ENCODE measurements at regions not wholly inside any gene's neighbourhood (a gene's known extent, or its start where the extent isn't known, plus 50 kb on each side); places are given as distances from the start of the nearest gene placed in this dataset.

DNA sequence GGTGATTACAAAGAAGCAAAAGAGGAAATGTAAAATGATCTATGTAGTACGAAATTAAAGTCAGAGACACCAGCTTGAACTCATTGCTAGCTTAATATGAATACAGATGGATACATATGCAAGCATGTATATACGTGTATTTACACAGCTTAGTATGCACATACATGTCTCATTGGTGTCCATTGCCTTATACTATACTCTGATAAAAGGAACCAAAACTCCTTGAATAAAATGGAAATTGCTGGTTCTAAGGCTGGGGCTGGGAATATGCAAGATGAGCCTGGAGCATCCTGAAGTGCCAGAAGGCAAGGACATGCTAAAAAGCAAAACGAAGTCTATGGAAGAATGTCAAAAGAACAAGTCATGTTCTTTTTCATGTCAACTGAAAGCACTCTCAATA is 1424.4 kb upstream of the SLC39A10 start:
- Histone ChIP-seq H3K79me2 (ENCODE audit: insufficient read depth, low read length) (no peaks in the 10 kb centered on the region), H3K9me3 (ENCODE audit: insufficient read depth, low read depth, low read length) (no peaks in the 10 kb centered on the region), H3K4me3 (ENCODE audit: insufficient read depth, low read depth, low read length) (no peak overlapping the region), H3K4me2 (ENCODE audit: low read length) (no peak overlapping the region), H3K4me1 (ENCODE audit: insufficient read depth, low read length) (no peaks in the 10 kb centered on the region), H3K27ac (ENCODE audit: low read depth, low read length) (no peak overlapping the region), H3K36me3 (ENCODE audit: insufficient read depth, low read length) (no peaks in the 10 kb centered on the region), H3K9ac (ENCODE audit: low read length) (no peak overlapping the region), H2AFZ (ENCODE audit: low read depth, low read length) (no peak overlapping the region), H4K20me1 (ENCODE audit: insufficient read depth, low read length) (no peaks in the 10 kb centered on the region), H3K27me3 (ENCODE audit: insufficient read depth, low read length) (no peaks in the 10 kb centered on the region)
- TF ChIP-seq EZH2 (IDR thresholded peaks at IDR 0.05; ENCODE audit: insufficient read depth, low read length): no peak
- TF ChIP-seq, protein P1, sequence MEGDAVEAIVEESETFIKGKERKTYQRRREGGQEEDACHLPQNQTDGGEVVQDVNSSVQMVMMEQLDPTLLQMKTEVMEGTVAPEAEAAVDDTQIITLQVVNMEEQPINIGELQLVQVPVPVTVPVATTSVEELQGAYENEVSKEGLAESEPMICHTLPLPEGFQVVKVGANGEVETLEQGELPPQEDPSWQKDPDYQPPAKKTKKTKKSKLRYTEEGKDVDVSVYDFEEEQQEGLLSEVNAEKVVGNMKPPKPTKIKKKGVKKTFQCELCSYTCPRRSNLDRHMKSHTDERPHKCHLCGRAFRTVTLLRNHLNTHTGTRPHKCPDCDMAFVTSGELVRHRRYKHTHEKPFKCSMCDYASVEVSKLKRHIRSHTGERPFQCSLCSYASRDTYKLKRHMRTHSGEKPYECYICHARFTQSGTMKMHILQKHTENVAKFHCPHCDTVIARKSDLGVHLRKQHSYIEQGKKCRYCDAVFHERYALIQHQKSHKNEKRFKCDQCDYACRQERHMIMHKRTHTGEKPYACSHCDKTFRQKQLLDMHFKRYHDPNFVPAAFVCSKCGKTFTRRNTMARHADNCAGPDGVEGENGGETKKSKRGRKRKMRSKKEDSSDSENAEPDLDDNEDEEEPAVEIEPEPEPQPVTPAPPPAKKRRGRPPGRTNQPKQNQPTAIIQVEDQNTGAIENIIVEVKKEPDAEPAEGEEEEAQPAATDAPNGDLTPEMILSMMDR (IDR thresholded peaks at IDR 0.05; ENCODE audit: insufficient read depth, low read depth, low read length): no peak
- Mint-ChIP-seq H3K36me3 (ENCODE audit: low read depth, unreplicated experiment) (no peaks in the 10 kb centered on the region), H3K9me3 (ENCODE audit: unreplicated experiment) (no peaks in the 10 kb centered on the region), H3K4me1 (ENCODE audit: low read depth, unreplicated experiment) (no peaks in the 10 kb centered on the region), H3K4me3 (ENCODE audit: unreplicated experiment) (no peak overlapping the region), H3K27ac (ENCODE audit: unreplicated experiment) (no peak overlapping the region), H3K27me3 (ENCODE audit: low read depth, unreplicated experiment) (no peaks in the 10 kb centered on the region)
- no peak for FAIRE-seq
- no peak for DNase-seq (ENCODE audit: low read depth)

DNA sequence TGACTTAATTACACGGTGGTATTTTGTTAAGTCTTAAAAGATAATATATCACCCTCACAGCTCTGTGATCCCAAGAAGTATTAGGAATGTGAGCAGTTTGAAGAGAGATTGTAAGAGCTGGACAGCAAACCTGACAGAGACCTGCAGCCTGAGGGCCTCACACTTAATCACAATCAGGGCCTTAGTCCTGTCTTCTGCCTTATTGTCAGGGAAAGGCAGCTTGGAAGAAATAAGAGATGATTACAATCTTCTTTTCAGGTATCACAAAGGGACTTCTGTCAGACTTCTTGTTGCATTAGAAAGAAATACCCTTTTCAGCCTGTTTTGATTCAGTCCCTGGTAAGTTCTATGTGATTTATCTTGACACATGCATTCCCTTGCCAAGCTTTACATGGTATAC is 1433.8 kb upstream of the SLC39A10 start:
- H3K4me2 ChIP-seq (ENCODE audit: low read length): no peak overlapping the region
- no peaks in the 10 kb centered on the region for H3K27me3 ChIP-seq (ENCODE audit: insufficient read depth, low read length)
- no peak overlapping the region for H3K4me3 Mint-ChIP-seq (ENCODE audit: unreplicated experiment)
- H3K36me3 ChIP-seq (ENCODE audit: insufficient read depth, low read length): no peaks in the 10 kb centered on the region
- no peak overlapping the region for H3K9ac ChIP-seq (ENCODE audit: low read length)
- H4K20me1 ChIP-seq (ENCODE audit: insufficient read depth, low read length): no peaks in the 10 kb centered on the region
- H3K9me3 ChIP-seq (ENCODE audit: insufficient read depth, low read depth, low read length): no peaks in the 10 kb centered on the region
- H3K27ac Mint-ChIP-seq (ENCODE audit: unreplicated experiment): no peak overlapping the region
- no peaks in the 10 kb centered on the region for H3K9me3 Mint-ChIP-seq (ENCODE audit: unreplicated experiment)
- H3K79me2 ChIP-seq (ENCODE audit: insufficient read depth, low read length): no peaks in the 10 kb centered on the region
- TF ChIP-seq EZH2 (IDR thresholded peaks at IDR 0.05; ENCODE audit: insufficient read depth, low read length): no peak
- TF ChIP-seq, protein P1 (IDR thresholded peaks at IDR 0.05; ENCODE audit: insufficient read depth, low read depth, low read length): no peak
- no peaks in the 10 kb centered on the region for H3K4me1 Mint-ChIP-seq (ENCODE audit: low read depth, unreplicated experiment)
- no peak for FAIRE-seq
- no peaks in the 10 kb centered on the region for H3K36me3 Mint-ChIP-seq (ENCODE audit: low read depth, unreplicated experiment)
- no peak overlapping the region for H3K27ac ChIP-seq (ENCODE audit: low read depth, low read length)
- H3K27me3 Mint-ChIP-seq (ENCODE audit: low read depth, unreplicated experiment): no peaks in the 10 kb centered on the region
- no peak overlapping the region for H3K4me3 ChIP-seq (ENCODE audit: insufficient read depth, low read depth, low read length)
- H3K4me1 ChIP-seq (ENCODE audit: insufficient read depth, low read length): no peaks in the 10 kb centered on the region
- H2AFZ ChIP-seq (ENCODE audit: low read depth, low read length): no peak overlapping the region
- DNase-seq (ENCODE audit: low read depth): no peak

DNA sequence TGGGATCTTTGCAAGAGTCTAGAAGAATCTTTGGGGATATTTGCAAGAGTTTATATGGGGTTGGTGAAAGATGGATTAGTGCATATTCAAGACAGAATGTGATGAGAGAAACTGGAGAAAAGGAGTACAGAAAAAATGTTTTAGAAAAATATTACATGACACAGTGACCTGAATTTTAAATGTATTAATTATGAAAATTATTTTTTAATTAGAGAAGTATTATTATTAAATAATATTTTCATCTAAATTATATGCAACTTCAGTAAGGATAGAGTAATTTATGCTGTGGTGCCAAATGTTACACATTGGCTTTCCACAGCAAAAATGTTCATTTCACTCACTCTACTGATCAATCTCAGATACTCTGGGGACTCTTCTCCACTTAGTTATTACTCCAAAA is 1442.8 kb upstream of the SLC39A10 start:
- TF ChIP-seq, protein P1 (IDR thresholded peaks at IDR 0.05; ENCODE audit: insufficient read depth, low read depth, low read length): no peak
- no peak for TF ChIP-seq EZH2 (IDR thresholded peaks at IDR 0.05; ENCODE audit: insufficient read depth, low read length)
- Mint-ChIP-seq H3K4me1 (ENCODE audit: low read depth, unreplicated experiment) (no peaks in the 10 kb centered on the region), H3K9me3 (ENCODE audit: unreplicated experiment) (no peaks in the 10 kb centered on the region), H3K27ac (ENCODE audit: unreplicated experiment) (no peak overlapping the region), H3K4me3 (ENCODE audit: unreplicated experiment) (no peak overlapping the region), H3K27me3 (ENCODE audit: low read depth, unreplicated experiment) (no peaks in the 10 kb centered on the region), H3K36me3 (ENCODE audit: low read depth, unreplicated experiment) (no peaks in the 10 kb centered on the region)
- H4K20me1 ChIP-seq (ENCODE audit: insufficient read depth, low read length): no peaks in the 10 kb centered on the region
- no peaks in the 10 kb centered on the region for H3K79me2 ChIP-seq (ENCODE audit: insufficient read depth, low read length)
- H2AFZ ChIP-seq (ENCODE audit: low read depth, low read length): no peak overlapping the region
- no peak overlapping the region for H3K4me2 ChIP-seq (ENCODE audit: low read length)
- H3K27me3 ChIP-seq (ENCODE audit: insufficient read depth, low read length): no peaks in the 10 kb centered on the region
- H3K27ac ChIP-seq (ENCODE audit: low read depth, low read length): no peak overlapping the region
- DNase-seq (ENCODE audit: low read depth) (no peak), FAIRE-seq (no peak)
- no peak overlapping the region for H3K4me3 ChIP-seq (ENCODE audit: insufficient read depth, low read depth, low read length)
- no peaks in the 10 kb centered on the region for H3K4me1 ChIP-seq (ENCODE audit: insufficient read depth, low read length)
- H3K36me3 ChIP-seq (ENCODE audit: insufficient read depth, low read length): no peaks in the 10 kb centered on the region
- no peaks in the 10 kb centered on the region for H3K9me3 ChIP-seq (ENCODE audit: insufficient read depth, low read depth, low read length)
- no peak overlapping the region for H3K9ac ChIP-seq (ENCODE audit: low read length)
